Liver (tissue), 3 donors: ENCODE measurements at regions not wholly inside any gene's neighbourhood (a gene's known extent, or its start where the extent isn't known, plus 50 kb on each side); places are given as distances from the start of the nearest gene placed in this dataset.

Source experiments
- FOXA2 ChIP-seq: IDR thresholded peaks from 2 replicates; pipeline ENCODE4 v1.6.1; 2016; ENCODE audit warnings: antibody characterized with exemption
- GABPA ChIP-seq, 2 donors: IDR thresholded peaks in 1 of 2; conservative IDR thresholded peaks in 1 of 2; 2 replicates each; pipeline ENCODE4 v1.6.1; 2016; ENCODE audit warnings: antibody characterized with exemption in 2 of 2, mild to moderate bottlenecking in 1 of 2, moderate library complexity in 1 of 2
- HNF4A ChIP-seq, 2 donors: conservative IDR thresholded peaks; 2 replicates each; pipeline ENCODE4 v1.6.1; 2016; ENCODE audit warnings: antibody characterized with exemption in 2 of 2, mild to moderate bottlenecking in 2 of 2
- HNF4G ChIP-seq: IDR thresholded peaks from 2 replicates; pipeline ENCODE4 v1.6.1; 2016; ENCODE audit warnings: antibody characterized with exemption
- JUND ChIP-seq, 2 donors: IDR thresholded peaks; 2 replicates each; pipeline ENCODE4 v1.6.1; 2016; ENCODE audit warnings: antibody characterized with exemption in 2 of 2
- RAD21 ChIP-seq, 2 donors: IDR thresholded peaks; 2 replicates each; pipeline ENCODE4 v1.6.1; 2016; ENCODE audit warnings: antibody characterized with exemption in 2 of 2, mild to moderate bottlenecking in 2 of 2
- SP1 ChIP-seq: IDR thresholded peaks from 2 replicates; pipeline ENCODE4 v1.6.1; 2018; ENCODE audit warnings: antibody characterized with exemption, mild to moderate bottlenecking
- TAF1 ChIP-seq: conservative IDR thresholded peaks from 2 replicates; pipeline ENCODE4 v1.6.1; 2016; ENCODE audit warnings: antibody characterized with exemption, mild to moderate bottlenecking
- YY1 ChIP-seq: IDR thresholded peaks from 2 replicates; pipeline ENCODE4 v1.6.1; 2016; ENCODE audit warnings: antibody characterized with exemption, mild to moderate bottlenecking
- TF ChIP-seq, protein P1 (sequence below): fragments of 150-350 bp; IDR thresholded peaks from 2 replicates; pipeline ENCODE4 v1.5.1; 2017; ENCODE audit warnings: improper control_type of control experiment, low read depth, low read length; ENCODE audit not compliant: missing input control
- TF ChIP-seq, protein P2 (sequence below): IDR thresholded peaks from 2 replicates; pipeline ENCODE4 v1.6.1; 2016; ENCODE audit warnings: antibody characterized with exemption
- TF ChIP-seq, protein P3 (sequence below): IDR thresholded peaks from 2 replicates; pipeline ENCODE4 v1.6.1; 2016; ENCODE audit warnings: antibody characterized with exemption, mild to moderate bottlenecking
- TF ChIP-seq, protein P4 (sequence below): IDR thresholded peaks from 2 replicates; pipeline ENCODE4 v1.6.1; 2016; ENCODE audit warnings: antibody characterized with exemption
- donor health status: healthy.
- donor health status: healthy.

DNA sequence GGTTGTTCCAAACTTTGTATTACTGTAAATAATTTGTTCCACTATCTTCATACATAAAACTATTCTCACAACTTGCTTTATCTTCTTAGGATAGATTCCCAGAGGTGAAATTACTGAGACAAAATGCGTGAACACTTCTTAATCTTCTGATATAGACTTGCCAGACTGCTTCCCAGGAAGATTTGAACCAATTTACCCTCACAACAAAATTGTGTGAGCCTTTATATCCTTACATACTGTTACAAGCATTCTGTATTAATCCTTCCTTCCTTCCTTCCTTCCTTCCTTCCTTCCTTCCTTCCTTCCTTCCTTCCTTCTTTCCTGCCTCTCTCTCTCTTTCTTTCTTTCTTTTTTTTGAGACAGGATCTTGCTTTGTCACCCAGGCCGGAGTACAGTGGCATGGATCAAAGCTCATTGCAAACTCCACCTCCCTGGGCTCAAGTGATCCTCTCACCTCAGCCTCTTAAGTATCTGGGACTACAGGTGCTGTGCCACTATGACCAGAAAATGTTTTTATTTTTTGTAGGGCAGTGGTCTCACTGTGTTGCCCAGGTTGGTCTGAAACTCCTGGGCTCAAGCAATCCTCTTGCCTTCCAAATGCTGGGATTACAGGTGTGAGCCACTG lies 57.1 kb upstream of the SSR3 start:
- TF ChIP-seq HNF4G (no peak), TAF1 (no peak), SP1 (no peak), RAD21 (IDR thresholded peaks at IDR 0.05) (no peak), GABPA (IDR thresholded peaks at IDR 0.05 in 1 of 2, conservative IDR thresholded peaks at IDR 0.05 in 1 of 2) (no peak), YY1 (no peak), FOXA2 (no peak), JUND (IDR thresholded peaks at IDR 0.05) (no peak), HNF4A (conservative IDR thresholded peaks at IDR 0.05) (no peak)
- TF ChIP-seq, protein P1, sequence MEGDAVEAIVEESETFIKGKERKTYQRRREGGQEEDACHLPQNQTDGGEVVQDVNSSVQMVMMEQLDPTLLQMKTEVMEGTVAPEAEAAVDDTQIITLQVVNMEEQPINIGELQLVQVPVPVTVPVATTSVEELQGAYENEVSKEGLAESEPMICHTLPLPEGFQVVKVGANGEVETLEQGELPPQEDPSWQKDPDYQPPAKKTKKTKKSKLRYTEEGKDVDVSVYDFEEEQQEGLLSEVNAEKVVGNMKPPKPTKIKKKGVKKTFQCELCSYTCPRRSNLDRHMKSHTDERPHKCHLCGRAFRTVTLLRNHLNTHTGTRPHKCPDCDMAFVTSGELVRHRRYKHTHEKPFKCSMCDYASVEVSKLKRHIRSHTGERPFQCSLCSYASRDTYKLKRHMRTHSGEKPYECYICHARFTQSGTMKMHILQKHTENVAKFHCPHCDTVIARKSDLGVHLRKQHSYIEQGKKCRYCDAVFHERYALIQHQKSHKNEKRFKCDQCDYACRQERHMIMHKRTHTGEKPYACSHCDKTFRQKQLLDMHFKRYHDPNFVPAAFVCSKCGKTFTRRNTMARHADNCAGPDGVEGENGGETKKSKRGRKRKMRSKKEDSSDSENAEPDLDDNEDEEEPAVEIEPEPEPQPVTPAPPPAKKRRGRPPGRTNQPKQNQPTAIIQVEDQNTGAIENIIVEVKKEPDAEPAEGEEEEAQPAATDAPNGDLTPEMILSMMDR: no peak
- TF ChIP-seq, protein P2, sequence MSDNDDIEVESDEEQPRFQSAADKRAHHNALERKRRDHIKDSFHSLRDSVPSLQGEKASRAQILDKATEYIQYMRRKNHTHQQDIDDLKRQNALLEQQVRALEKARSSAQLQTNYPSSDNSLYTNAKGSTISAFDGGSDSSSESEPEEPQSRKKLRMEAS: no peak
- TF ChIP-seq, protein P3, sequence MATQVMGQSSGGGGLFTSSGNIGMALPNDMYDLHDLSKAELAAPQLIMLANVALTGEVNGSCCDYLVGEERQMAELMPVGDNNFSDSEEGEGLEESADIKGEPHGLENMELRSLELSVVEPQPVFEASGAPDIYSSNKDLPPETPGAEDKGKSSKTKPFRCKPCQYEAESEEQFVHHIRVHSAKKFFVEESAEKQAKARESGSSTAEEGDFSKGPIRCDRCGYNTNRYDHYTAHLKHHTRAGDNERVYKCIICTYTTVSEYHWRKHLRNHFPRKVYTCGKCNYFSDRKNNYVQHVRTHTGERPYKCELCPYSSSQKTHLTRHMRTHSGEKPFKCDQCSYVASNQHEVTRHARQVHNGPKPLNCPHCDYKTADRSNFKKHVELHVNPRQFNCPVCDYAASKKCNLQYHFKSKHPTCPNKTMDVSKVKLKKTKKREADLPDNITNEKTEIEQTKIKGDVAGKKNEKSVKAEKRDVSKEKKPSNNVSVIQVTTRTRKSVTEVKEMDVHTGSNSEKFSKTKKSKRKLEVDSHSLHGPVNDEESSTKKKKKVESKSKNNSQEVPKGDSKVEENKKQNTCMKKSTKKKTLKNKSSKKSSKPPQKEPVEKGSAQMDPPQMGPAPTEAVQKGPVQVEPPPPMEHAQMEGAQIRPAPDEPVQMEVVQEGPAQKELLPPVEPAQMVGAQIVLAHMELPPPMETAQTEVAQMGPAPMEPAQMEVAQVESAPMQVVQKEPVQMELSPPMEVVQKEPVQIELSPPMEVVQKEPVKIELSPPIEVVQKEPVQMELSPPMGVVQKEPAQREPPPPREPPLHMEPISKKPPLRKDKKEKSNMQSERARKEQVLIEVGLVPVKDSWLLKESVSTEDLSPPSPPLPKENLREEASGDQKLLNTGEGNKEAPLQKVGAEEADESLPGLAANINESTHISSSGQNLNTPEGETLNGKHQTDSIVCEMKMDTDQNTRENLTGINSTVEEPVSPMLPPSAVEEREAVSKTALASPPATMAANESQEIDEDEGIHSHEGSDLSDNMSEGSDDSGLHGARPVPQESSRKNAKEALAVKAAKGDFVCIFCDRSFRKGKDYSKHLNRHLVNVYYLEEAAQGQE: no peak
- TF ChIP-seq, protein P4, sequence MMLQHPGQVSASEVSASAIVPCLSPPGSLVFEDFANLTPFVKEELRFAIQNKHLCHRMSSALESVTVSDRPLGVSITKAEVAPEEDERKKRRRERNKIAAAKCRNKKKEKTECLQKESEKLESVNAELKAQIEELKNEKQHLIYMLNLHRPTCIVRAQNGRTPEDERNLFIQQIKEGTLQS: no peak
